ENCODE measurements at regions not wholly inside any gene's neighbourhood (a gene's known extent, or its start where the extent isn't known, plus 50 kb on each side); places are given as distances from the start of the nearest gene placed in this dataset.

DNA sequence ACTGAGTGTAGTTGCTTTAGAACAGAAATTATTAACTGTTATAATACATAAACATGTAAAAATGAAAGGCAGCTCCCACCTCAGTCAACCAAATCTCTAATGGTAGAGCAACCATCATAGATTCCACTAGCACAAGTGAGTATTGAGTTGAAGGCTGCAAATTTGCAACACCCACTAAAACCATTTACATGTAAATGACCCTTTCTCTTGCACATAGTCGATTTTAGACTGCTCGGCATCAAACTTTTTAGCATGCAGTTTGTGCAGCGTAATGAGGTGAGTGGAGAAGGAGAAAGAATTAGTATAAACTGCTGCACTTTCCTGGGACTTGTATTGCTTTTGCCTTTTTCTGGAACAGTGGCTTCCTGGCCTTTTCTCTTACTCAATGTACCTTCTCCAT, 62.8 kb downstream of the FBXO5 start:
- ChIA-PET POLR2A (no interaction called here), CTCF (no interaction called here)
- Histone ChIP-seq H3K27me3 (ENCODE audit: control insufficient read depth, insufficient read depth, low read length) (no peaks in the 10 kb centered on the region), H3K27ac (ENCODE audit: low read depth, low read length) (no peak overlapping the region), H3K4me3 (ENCODE audit: low read depth, low read length) (no peak overlapping the region), H3K9me3 (ENCODE audit: control insufficient read depth, insufficient read depth, low read length) (no peaks in the 10 kb centered on the region)
- no peak for DNase-seq (ENCODE audit: low read depth, low spot score)
- TF ChIP-seq CTCF (IDR thresholded peaks at IDR 0.05; ENCODE audit: low read depth, low read length) = no peak

Data from AG04450 (cell line).